ENCODE measurements at regions not wholly inside any gene's neighbourhood (a gene's known extent, or its start where the extent isn't known, plus 50 kb on each side); places are given as distances from the start of the nearest gene placed in this dataset.
A peak's percentile ranks its signal among the peaks of the same experiment; 100 is the strongest.

GRCh38 chr10:132123606-132124005, 57.9 kb downstream of the JAKMIP3 start:
- Histone ChIP-seq H3K4me1 (ENCODE audit: control insufficient read depth, insufficient read depth, low read length) (no peaks in the 10 kb centered on the region), H3K9ac (ENCODE audit: control insufficient read depth, insufficient read depth, low read length) (no peak overlapping the region), H3K4me3 (no peak overlapping the region), H2AFZ (ENCODE audit: control insufficient read depth, low read depth, low read length) (no peak overlapping the region), H3K9me3 (replicated peaks; ENCODE audit: control insufficient read depth, insufficient read depth, low read length) (no peaks in the 10 kb centered on the region), H3K27ac (ENCODE audit: control insufficient read depth, insufficient read depth) (no peak overlapping the region), H3K36me3 (ENCODE audit: control insufficient read depth in 2 of 2, insufficient read depth in 2 of 2, low read length in 1 of 2) (no peaks in the 10 kb centered on the region), H3K4me2 (ENCODE audit: control insufficient read depth, insufficient read depth) (no peak overlapping the region), H3K79me2 (ENCODE audit: control insufficient read depth, insufficient read depth, low read length) (no peaks in the 10 kb centered on the region), H4K20me1 (ENCODE audit: control insufficient read depth, insufficient read depth) (no peaks in the 10 kb centered on the region), H3K27me3 (replicated peaks in 1 of 2; ENCODE audit: control insufficient read depth in 2 of 2, insufficient read depth in 2 of 2, low read length in 1 of 2) (no peaks in the 10 kb centered on the region; a peak in 1 of 4 replicates)
- ATAC-seq (no peak), FAIRE-seq (no peak), DNase-seq (ENCODE audit: low read depth, low spot score) (no peak)
- POLR2A ChIA-PET = no interaction called here
- SMC1A ChIA-PET (ENCODE audit: uncharacterized antibody, unreplicated experiment) = no interaction called here
- in situ Hi-C loops (cut with MboI) = no loop called here
- 38% methylated on average over 8 of the region's 8 CpGs for WGBS (ENCODE audit: insufficient coverage, insufficient replicate concordance, low lambda C conversion rate, missing lambda C conversion rate)
- no TSS peak for BruUV-seq (replicated peaks)
- TF ChIP-seq SPI1 (IDR thresholded peaks at IDR 0.05; ENCODE audit: borderline replicate concordance, insufficient read depth, low read depth, low read length) = no peak
- no peak for TF ChIP-seq WRNIP1 (IDR thresholded peaks at IDR 0.05; ENCODE audit: borderline replicate concordance, low read depth, low read length)
- no peak for TF ChIP-seq ZBED1 (IDR thresholded peaks at IDR 0.05; ENCODE audit: borderline replicate concordance)
- no peak for TF ChIP-seq SIX5 (IDR thresholded peaks at IDR 0.05; ENCODE audit: low read depth, low read length, severe bottlenecking)
- no peak for TF ChIP-seq KLF5 (IDR thresholded peaks at IDR 0.05; ENCODE audit: partially characterized antibody)
- RAD21 ChIA-PET (ENCODE audit: unreplicated experiment) = no interaction called here
- CTCF ChIA-PET = no interaction called here
- intact Hi-C loops (cut with micrococcal nuclease; ENCODE audit: unreplicated experiment) = no loop called here

GRCh38 chr10:132124201-132124920, 58.6 kb downstream of the JAKMIP3 start:
- ChIA-PET CTCF (no interaction called here), POLR2A (no interaction called here), SMC1A (ENCODE audit: uncharacterized antibody, unreplicated experiment) (no interaction called here), RAD21 (ENCODE audit: unreplicated experiment) (no interaction called here)
- DNase-seq (ENCODE audit: low read depth, low spot score) (no peak), ATAC-seq (no peak), FAIRE-seq (no peak)
- Histone ChIP-seq H3K27ac (ENCODE audit: control insufficient read depth, insufficient read depth) (no peak overlapping the region), H3K4me1 (ENCODE audit: control insufficient read depth, insufficient read depth, low read length) (no peaks in the 10 kb centered on the region), H3K9ac (ENCODE audit: control insufficient read depth, insufficient read depth, low read length) (no peak overlapping the region), H3K27me3 (replicated peaks in 1 of 2; ENCODE audit: control insufficient read depth in 2 of 2, insufficient read depth in 2 of 2, low read length in 1 of 2) (no peaks in the 10 kb centered on the region; a peak in 1 of 4 replicates), H3K79me2 (ENCODE audit: control insufficient read depth, insufficient read depth, low read length) (no peaks in the 10 kb centered on the region), H3K9me3 (replicated peaks; ENCODE audit: control insufficient read depth, insufficient read depth, low read length) (no peaks in the 10 kb centered on the region), H4K20me1 (ENCODE audit: control insufficient read depth, insufficient read depth) (no peaks in the 10 kb centered on the region), H3K36me3 (ENCODE audit: control insufficient read depth in 2 of 2, insufficient read depth in 2 of 2, low read length in 1 of 2) (no peaks in the 10 kb centered on the region), H2AFZ (ENCODE audit: control insufficient read depth, low read depth, low read length) (no peak overlapping the region), H3K4me2 (ENCODE audit: control insufficient read depth, insufficient read depth) (no peak overlapping the region), H3K4me3 (no peak overlapping the region)
- no TSS peak for BruUV-seq (replicated peaks)
- intact Hi-C loops (cut with micrococcal nuclease; ENCODE audit: unreplicated experiment) = no loop called here
- 79% methylated on average over 41 of the region's 50 CpGs for WGBS (ENCODE audit: insufficient coverage, insufficient replicate concordance, low lambda C conversion rate, missing lambda C conversion rate)
- in situ Hi-C loops (cut with MboI) = no loop called here
- TF ChIP-seq TCF3 (IDR thresholded peaks at IDR 0.05; ENCODE audit: borderline replicate concordance, insufficient read depth, low read depth, low read length) = peak; percentile 70; the same call in 1 of the 2 replicates
- TF ChIP-seq BCL3 (IDR thresholded peaks at IDR 0.05; ENCODE audit: borderline replicate concordance, insufficient read depth, low read depth, low read length, poor library complexity, severe bottlenecking) = peak; percentile 69
- no peak for TF ChIP-seq GATAD2B (conservative IDR thresholded peaks at IDR 0.05; ENCODE audit: low read depth)
- TF ChIP-seq PBX3 (IDR thresholded peaks at IDR 0.05; ENCODE audit: insufficient replicate concordance, low read depth, low read length) = peak; percentile 29
- TF ChIP-seq IRF5 (IDR thresholded peaks at IDR 0.05; ENCODE audit: borderline replicate concordance) = no peak
- TF ChIP-seq CEBPB (IDR thresholded peaks at IDR 0.05; ENCODE audit: borderline replicate concordance in 1 of 2, low read depth in 2 of 2, low read length in 2 of 2) = no peak
- TF ChIP-seq MYC (IDR thresholded peaks at IDR 0.05; ENCODE audit: insufficient read depth, insufficient read length, insufficient replicate concordance, low read length, severe bottlenecking) = no peak
- TF ChIP-seq POLR2A (IDR thresholded peaks at IDR 0.05; ENCODE audit: low read depth, low read length) = no peak
- no peak for TF ChIP-seq ZBED1 (IDR thresholded peaks at IDR 0.05; ENCODE audit: borderline replicate concordance)

All from GM12878 (cell line).